Mucosa of rectum (tissue), 2 donors: ENCODE measurements at regions not wholly inside any gene's neighbourhood (a gene's known extent, or its start where the extent isn't known, plus 50 kb on each side); places are given as distances from the start of the nearest gene placed in this dataset.
"Not testable (repeated sequence)": the region's sequence is repeated elsewhere in the genome, so short reads cannot be mapped to it uniquely, and the experiment has no call there.

Source experiments
- H3K27ac ChIP-seq, 2 donors: one replicate each; pipeline ENCODE4 v1.7.0; 2013; ENCODE audit warnings: inconsistent platforms in 2 of 2, low read depth in 2 of 2, low read length in 2 of 2
- H3K27me3 ChIP-seq, 2 donors: one replicate each; pipeline ENCODE4 v1.7.0; 2013; ENCODE audit warnings: low read length in 2 of 2; ENCODE audit not compliant: control insufficient read depth in 2 of 2, insufficient read depth in 2 of 2
- H3K36me3 ChIP-seq, 2 donors: one replicate each; pipeline ENCODE4 v1.7.0; 2013; ENCODE audit warnings: low read length in 2 of 2; ENCODE audit not compliant: control insufficient read depth in 2 of 2, insufficient read depth in 2 of 2
- H3K4me1 ChIP-seq, 2 donors: one replicate each; pipeline ENCODE4 v1.7.0; 2013; ENCODE audit warnings: low read length in 2 of 2, mild to moderate bottlenecking in 1 of 2; ENCODE audit not compliant: control insufficient read depth in 2 of 2, insufficient read depth in 2 of 2
- H3K4me3 ChIP-seq, 2 donors: one replicate each; pipeline ENCODE4 v1.7.0; 2013; ENCODE audit warnings: low read length in 2 of 2
- H3K9ac ChIP-seq, 2 donors: one replicate each; pipeline ENCODE4 v1.7.0; 2013; ENCODE audit warnings: low read length in 2 of 2, low read depth in 1 of 2, mild to moderate bottlenecking in 1 of 2
- H3K9me3 ChIP-seq, 2 donors: one replicate each; pipeline ENCODE4 v1.7.0; 2013; ENCODE audit warnings: low read length in 2 of 2; ENCODE audit not compliant: control insufficient read depth in 2 of 2
- donor health status: healthy.
- donor health status: Normal muscosa, but diverticular disease.

- H3K27ac ChIP-seq: no peak overlapping the region
- H3K9ac ChIP-seq: no peak overlapping the region
- no peaks in the 10 kb centered on the region for H3K9me3 ChIP-seq
- no peaks in the 10 kb centered on the region for H3K4me1 ChIP-seq
- no peak overlapping the region for H3K4me3 ChIP-seq
- no peaks in the 10 kb centered on the region for H3K36me3 ChIP-seq
- H3K27me3 ChIP-seq: no peaks in the 10 kb centered on the region
These were observed 1308.6 kb downstream of the ARAP2 start for GRCh38 chr4:34935739-34936138.

GRCh38 chr4:34939073-34939472, 1305.2 kb downstream of the ARAP2 start:
- no peak overlapping the region for H3K4me3 ChIP-seq
- H3K27ac ChIP-seq: no peak overlapping the region
- no peak overlapping the region for H3K9ac ChIP-seq
- no peaks in the 10 kb centered on the region for H3K4me1 ChIP-seq
- no peaks in the 10 kb centered on the region for H3K36me3 ChIP-seq
- H3K9me3 ChIP-seq: no peaks in the 10 kb centered on the region
- H3K27me3 ChIP-seq: no peaks in the 10 kb centered on the region

- Histone ChIP-seq H3K9me3 (peaks cover 0 to 3% of the 10 kb centered on the region in 2 donors), H3K27ac (no peak overlapping the region), H3K4me3 (no peak overlapping the region), H3K27me3 (no peaks in the 10 kb centered on the region), H3K9ac (no peak overlapping the region), H3K36me3 (no peaks in the 10 kb centered on the region), H3K4me1 (no peaks in the 10 kb centered on the region)
These were observed 1300.5 kb downstream of the ARAP2 start for GRCh38 chr4:34943741-34944386.

GRCh38 chr4:34950926-34951325, 1293.4 kb downstream of the ARAP2 start:
- H3K27me3 ChIP-seq: no peaks in the 10 kb centered on the region
- no peak overlapping the region for H3K4me3 ChIP-seq
- peaks cover 2 to 3% of the 10 kb centered on the region in 2 donors for H3K9me3 ChIP-seq
- H3K9ac ChIP-seq: no peak overlapping the region
- H3K36me3 ChIP-seq: no peaks in the 10 kb centered on the region
- no peaks in the 10 kb centered on the region for H3K4me1 ChIP-seq
- H3K27ac ChIP-seq: no peak overlapping the region

GRCh38 chr4:34953145-34953799, 1291.0 kb downstream of the ARAP2 start:
- Histone ChIP-seq H3K4me3 (no peak overlapping the region), H3K36me3 (no peaks in the 10 kb centered on the region), H3K9me3 (peaks cover 0 to 2% of the 10 kb centered on the region in 2 donors), H3K27me3 (no peaks in the 10 kb centered on the region), H3K4me1 (no peaks in the 10 kb centered on the region), H3K9ac (no peak overlapping the region), H3K27ac (no peak overlapping the region)

- H3K36me3 ChIP-seq: no peaks in the 10 kb centered on the region
- no peak overlapping the region for H3K9ac ChIP-seq
- H3K4me1 ChIP-seq: no peaks in the 10 kb centered on the region
- no peaks in the 10 kb centered on the region for H3K9me3 ChIP-seq
- H3K27me3 ChIP-seq: no peaks in the 10 kb centered on the region
- H3K27ac ChIP-seq: no peak overlapping the region
- no peak overlapping the region for H3K4me3 ChIP-seq
These were observed 1279.7 kb downstream of the ARAP2 start for GRCh38 chr4:34964613-34965012.

GRCh38 chr4:34972189-34972588, 1272.1 kb downstream of the ARAP2 start:
- no peak overlapping the region for H3K27ac ChIP-seq
- no peaks in the 10 kb centered on the region for H3K27me3 ChIP-seq
- no peak overlapping the region for H3K9ac ChIP-seq
- no peaks in the 10 kb centered on the region for H3K9me3 ChIP-seq
- H3K36me3 ChIP-seq: no peaks in the 10 kb centered on the region
- no peak overlapping the region for H3K4me3 ChIP-seq
- no peaks in the 10 kb centered on the region for H3K4me1 ChIP-seq

GRCh38 chr4:34973650-34974312, 1270.5 kb downstream of the ARAP2 start:
- Histone ChIP-seq H3K27ac (no peak overlapping the region), H3K4me1 (no peaks in the 10 kb centered on the region), H3K4me3 (no peak overlapping the region), H3K36me3 (no peaks in the 10 kb centered on the region), H3K9ac (no peak overlapping the region), H3K9me3 (no peaks in the 10 kb centered on the region), H3K27me3 (no peaks in the 10 kb centered on the region)

- no peaks in the 10 kb centered on the region for H3K4me1 ChIP-seq
- H3K36me3 ChIP-seq: no peaks in the 10 kb centered on the region
- no peak overlapping the region for H3K4me3 ChIP-seq
- H3K27ac ChIP-seq: no peak overlapping the region
- no peak overlapping the region for H3K9ac ChIP-seq
- no peaks in the 10 kb centered on the region for H3K27me3 ChIP-seq
- H3K9me3 ChIP-seq: no peaks in the 10 kb centered on the region
These were observed 1270.0 kb downstream of the ARAP2 start for GRCh38 chr4:34974313-34974680.

GRCh38 chr4:35021222-35021621, 1223.1 kb downstream of the ARAP2 start:
- H3K4me3 ChIP-seq, H3K27ac ChIP-seq, H3K27me3 ChIP-seq, H3K9ac ChIP-seq, H3K4me1 ChIP-seq, H3K9me3 ChIP-seq, H3K36me3 ChIP-seq: not testable (repeated sequence)
